ENCODE measurements at regions not wholly inside any gene's neighbourhood (a gene's known extent, or its start where the extent isn't known, plus 50 kb on each side); places are given as distances from the start of the nearest gene placed in this dataset.

- TF ChIP-seq CSDE1 (IDR thresholded peaks at IDR 0.05) (no peak), SAP30 (IDR thresholded peaks at IDR 0.05; ENCODE audit: borderline replicate concordance, insufficient read depth, low read depth, low read length, poor library complexity, severe bottlenecking) (no peak), E2F1 (CRISPR knock-in tag; IDR thresholded peaks at IDR 0.05) (no peak), CEBPB (tag; IDR thresholded peaks at IDR 0.05) (no peak), MLLT1 (IDR thresholded peaks at IDR 0.05) (no peak), BHLHE40 (IDR thresholded peaks at IDR 0.05; ENCODE audit: low read length) (no peak), NR4A1 (CRISPR knock-in tag; IDR thresholded peaks at IDR 0.05) (no peak), NR4A1 (tag; IDR thresholded peaks at IDR 0.05) (no peak), MAFG (tag; conservative IDR thresholded peaks at IDR 0.05) (no peak), ZNF696 (CRISPR knock-in tag; conservative IDR thresholded peaks at IDR 0.05) (no peak), TEAD4 (IDR thresholded peaks at IDR 0.05; ENCODE audit: low read length) (peak; percentile 44; the same call in 1 of the 2 replicates), TEAD4 (CRISPR knock-in tag; IDR thresholded peaks at IDR 0.05; ENCODE audit: borderline replicate concordance) (no peak), MCM3 (IDR thresholded peaks at IDR 0.05) (no peak), CCNT2 (IDR thresholded peaks at IDR 0.05; ENCODE audit: borderline replicate concordance, extremely low read depth, insufficient read length, low read depth, low read length) (no peak), ARID3B (CRISPR knock-in tag; IDR thresholded peaks at IDR 0.05; ENCODE audit: borderline replicate concordance) (no peak), PKNOX1 (IDR thresholded peaks at IDR 0.05) (no peak), ADNP (tag; IDR thresholded peaks at IDR 0.05) (no peak), LCOR (CRISPR knock-in tag; IDR thresholded peaks at IDR 0.05) (no peak), TCF3 (CRISPR knock-in tag; IDR thresholded peaks at IDR 0.05) (peak; percentile 19; the same call in 1 of the 2 replicates), HEY1 (CRISPR knock-in tag; IDR thresholded peaks at IDR 0.05; ENCODE audit: borderline replicate concordance) (no peak), EP300 (IDR thresholded peaks at IDR 0.05; ENCODE audit: low read length) (peak; percentile 28; the same call in 1 of the 2 replicates), GTF2E2 (tag; IDR thresholded peaks at IDR 0.05) (no peak), PTRF (tag; IDR thresholded peaks at IDR 0.05) (no peak), HLTF (IDR thresholded peaks at IDR 0.05) (no peak)
- TF ChIP-seq, protein P1, sequence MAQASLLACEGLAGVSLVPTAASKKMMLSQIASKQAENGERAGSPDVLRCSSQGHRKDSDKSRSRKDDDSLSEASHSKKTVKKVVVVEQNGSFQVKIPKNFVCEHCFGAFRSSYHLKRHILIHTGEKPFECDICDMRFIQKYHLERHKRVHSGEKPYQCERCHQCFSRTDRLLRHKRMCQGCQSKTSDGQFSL (CRISPR knock-in tag; IDR thresholded peaks at IDR 0.05): no peak
- TF ChIP-seq, protein P1 (tag; IDR thresholded peaks at IDR 0.05): no peak
These were observed 130.9 kb upstream of the USP15 start (continued) for GRCh38 chr12:62129291-62129690.

Measured in K562 (cell line).